Stomach (tissue), 4 donors: ENCODE measurements at regions not wholly inside any gene's neighbourhood (a gene's known extent, or its start where the extent isn't known, plus 50 kb on each side); places are given as distances from the start of the nearest gene placed in this dataset.
"Not testable (repeated sequence)": the region's sequence is repeated elsewhere in the genome, so short reads cannot be mapped to it uniquely, and the experiment has no call there.

ENCODE experiments used
- CTCF ChIP-seq, 7 experiments: fragments of 450-650 bp in 4 of 7; fragments of 200-600 bp in 3 of 7; sonication (generic) in 3 of 7; IDR thresholded peaks; one replicate each; pipeline ENCODE4 v1.5.1; 2016 to 2019; ENCODE audit warnings: antibody characterized with exemption in 7 of 7, control low read depth in 2 of 7, mild to moderate bottlenecking in 1 of 7
- EP300 ChIP-seq: sonication (generic); formaldehyde crosslinking; IDR thresholded peaks from one replicate; pipeline ENCODE4 v1.6.1; 2017; ENCODE audit warnings: antibody characterized with exemption
- POLR2A ChIP-seq, 4 donors: fragments of 450-650 bp; IDR thresholded peaks; one replicate each; pipeline ENCODE4 v1.6.1; 2016; ENCODE audit warnings: antibody characterized with exemption in 4 of 4, control low read depth in 2 of 4, mild to moderate bottlenecking in 1 of 4, moderate library complexity in 1 of 4

- not testable (repeated sequence) for TF ChIP-seq CTCF (IDR thresholded peaks at IDR 0.05); POLR2A (IDR thresholded peaks at IDR 0.05); EP300
Measured at GRCh38 chr21:16132453-16132852, 402.7 kb downstream of the USP25 start.
